HG02610 (cell line): ENCODE measurements at regions not wholly inside any gene's neighbourhood (a gene's known extent, or its start where the extent isn't known, plus 50 kb on each side); places are given as distances from the start of the nearest gene placed in this dataset.
"Not testable (repeated sequence)": the region's sequence is repeated elsewhere in the genome, so short reads cannot be mapped to it uniquely, and the experiment has no call there.

Source experiments
- ATAC-seq: cut with Tn5 transposase; IDR thresholded peaks from one replicate; pipeline ENCODE4 v1.9.1; 2021; ENCODE audit warnings: mild to moderate bottlenecking, moderate library complexity; ENCODE audit not compliant: unreplicated experiment

DNA sequence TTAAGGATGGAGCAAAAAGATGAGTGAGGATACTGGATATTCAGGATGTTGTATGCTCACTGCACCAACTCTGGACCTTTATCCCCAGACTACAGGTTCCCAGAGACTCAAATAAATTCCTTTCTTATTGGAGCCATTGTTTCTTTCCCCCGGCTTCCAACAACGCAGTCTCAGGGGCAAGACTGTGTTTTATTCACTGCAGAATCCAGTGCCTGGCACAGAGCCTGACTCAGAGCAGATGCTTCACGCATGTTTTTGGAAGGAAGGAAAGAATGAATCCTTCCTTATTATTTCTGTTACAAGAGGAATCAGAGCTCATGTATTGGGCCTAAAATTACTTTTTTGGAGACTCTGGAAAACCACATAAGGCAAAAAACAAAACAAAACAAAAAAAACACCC is 96.0 kb upstream of the VGLL4 start:
- no peak for ATAC-seq

GRCh38 chr3:11739123-11739522 is 95.4 kb upstream of the VGLL4 start:
- no peak for ATAC-seq

DNA sequence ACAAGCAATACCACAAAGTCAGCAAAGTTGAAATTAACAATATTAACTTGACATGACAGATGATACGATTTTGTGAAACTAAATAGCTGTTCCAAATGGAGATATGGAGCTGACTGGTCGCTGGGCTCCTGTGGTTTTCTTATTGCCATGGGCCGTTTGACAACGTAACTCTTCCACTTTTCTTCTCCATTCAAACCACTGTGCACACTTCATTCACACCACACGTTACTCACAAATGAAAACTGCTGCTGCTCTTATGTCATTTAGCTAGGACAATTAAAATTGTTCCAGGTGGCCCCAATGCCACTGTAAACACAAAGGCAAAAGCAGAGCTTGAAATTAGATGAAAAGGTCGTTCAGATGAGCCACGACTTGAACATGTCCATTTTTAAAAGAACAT is 94.0 kb upstream of the VGLL4 start:
- ATAC-seq = no peak

- no peak for ATAC-seq
Measured at GRCh38 chr3:11736136-11736833, 92.6 kb upstream of the VGLL4 start.

DNA sequence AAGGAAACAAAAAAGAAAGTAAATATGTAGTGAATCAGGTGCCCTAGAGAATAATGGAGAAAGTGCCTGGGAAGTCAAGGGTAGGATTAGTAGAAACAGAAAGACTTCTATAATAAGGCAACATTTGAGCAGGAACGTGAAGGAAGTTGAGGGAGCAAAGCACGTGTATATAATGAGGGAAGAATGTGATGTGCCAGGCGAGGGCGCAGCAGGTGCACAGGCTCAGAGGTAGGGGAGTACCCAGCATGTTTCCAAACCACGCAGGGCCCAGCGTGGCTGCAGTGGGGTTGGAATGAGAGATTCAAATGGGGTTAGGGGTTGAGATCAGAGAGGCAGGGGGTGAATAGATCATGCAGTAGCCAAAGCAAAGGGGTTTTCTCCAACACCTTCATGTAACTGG is 91.9 kb upstream of the VGLL4 start:
- ATAC-seq = no peak

DNA sequence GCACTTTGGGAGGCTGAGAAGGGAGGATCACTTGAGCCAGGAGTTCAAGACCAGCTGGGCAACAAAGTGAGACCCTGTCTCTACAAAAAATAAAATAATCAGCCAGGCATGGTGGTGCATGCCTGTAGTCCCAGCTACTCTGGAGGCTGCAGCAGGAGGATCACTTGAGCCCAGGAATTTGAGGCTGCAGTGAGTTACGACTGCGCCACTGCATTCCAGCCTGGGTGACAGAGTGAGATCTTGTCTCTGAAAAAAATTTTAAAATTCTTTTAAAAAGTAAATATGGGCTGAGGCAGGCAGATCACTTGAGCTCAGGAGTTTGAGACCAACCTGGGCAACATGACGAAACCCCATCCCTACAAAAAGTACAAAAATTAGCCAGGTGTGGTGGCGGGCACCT is 91.4 kb upstream of the VGLL4 start:
- ATAC-seq = not testable (repeated sequence)

GRCh38 chr3:11733914-11734313 is 90.2 kb upstream of the VGLL4 start:
- no peak for ATAC-seq

- ATAC-seq = no peak
Measured at GRCh38 chr3:11727207-11727606, 83.5 kb upstream of the VGLL4 start.

DNA sequence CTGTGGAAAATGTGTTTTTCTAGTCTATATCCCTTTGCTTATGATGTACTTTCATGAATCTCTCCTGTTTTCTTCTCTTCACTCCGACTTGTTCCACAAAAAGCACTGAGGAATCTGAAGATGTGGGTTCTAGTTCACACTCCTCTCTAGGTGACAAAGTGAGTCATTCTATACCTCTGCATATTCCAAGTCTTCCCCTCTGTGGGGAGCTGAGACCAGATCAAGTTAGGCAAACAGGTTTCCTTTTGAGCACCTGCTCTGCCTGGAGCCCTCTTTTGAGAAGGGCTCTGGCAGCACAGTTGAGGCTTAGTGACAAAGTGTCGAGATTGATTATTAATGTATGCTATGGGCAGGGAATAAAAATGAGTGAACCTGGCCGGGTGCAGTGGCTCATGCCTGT is 82.4 kb upstream of the VGLL4 start:
- ATAC-seq = no peak

GRCh38 chr3:11725340-11725641 is 81.6 kb upstream of the VGLL4 start:
- ATAC-seq = not testable (repeated sequence)

DNA sequence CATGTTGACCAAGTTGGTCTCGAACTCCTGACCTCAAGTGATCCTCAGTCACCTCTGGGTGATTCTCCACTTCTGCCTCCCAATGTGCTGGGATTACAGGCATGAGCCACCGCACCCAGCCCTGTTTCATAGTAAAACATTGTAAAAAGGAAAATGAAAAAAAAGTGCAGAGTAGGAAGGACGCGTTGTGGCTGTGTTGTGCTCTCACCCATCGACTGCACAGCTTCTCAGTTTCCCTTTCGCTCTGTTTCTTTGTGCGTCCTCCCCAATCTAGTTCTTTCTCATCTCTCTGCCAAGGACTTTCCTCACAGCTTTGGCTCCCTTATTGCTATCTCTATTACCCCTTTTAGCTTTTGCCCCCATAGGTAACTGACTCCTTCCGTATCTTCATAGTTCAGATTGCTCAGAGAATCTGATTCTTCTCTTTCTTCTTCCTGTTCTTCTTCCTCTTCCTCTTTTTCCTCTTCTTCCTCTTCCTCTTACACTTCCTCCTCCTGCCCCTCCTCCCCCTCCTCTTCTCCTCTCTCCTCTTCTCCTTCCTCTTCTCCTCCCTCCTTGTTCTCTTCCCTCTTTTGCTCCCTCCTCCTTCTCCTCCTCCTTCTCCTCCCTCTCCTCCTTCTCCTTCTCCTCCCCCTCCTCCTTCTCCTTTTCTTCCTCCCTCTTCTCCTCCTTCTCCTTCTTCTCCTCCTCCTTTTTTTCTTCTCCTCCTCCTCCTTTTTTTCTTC is 81.1 kb upstream of the VGLL4 start:
- ATAC-seq = no peak

GRCh38 chr3:11721479-11721878 is 77.8 kb upstream of the VGLL4 start:
- ATAC-seq = no peak

DNA sequence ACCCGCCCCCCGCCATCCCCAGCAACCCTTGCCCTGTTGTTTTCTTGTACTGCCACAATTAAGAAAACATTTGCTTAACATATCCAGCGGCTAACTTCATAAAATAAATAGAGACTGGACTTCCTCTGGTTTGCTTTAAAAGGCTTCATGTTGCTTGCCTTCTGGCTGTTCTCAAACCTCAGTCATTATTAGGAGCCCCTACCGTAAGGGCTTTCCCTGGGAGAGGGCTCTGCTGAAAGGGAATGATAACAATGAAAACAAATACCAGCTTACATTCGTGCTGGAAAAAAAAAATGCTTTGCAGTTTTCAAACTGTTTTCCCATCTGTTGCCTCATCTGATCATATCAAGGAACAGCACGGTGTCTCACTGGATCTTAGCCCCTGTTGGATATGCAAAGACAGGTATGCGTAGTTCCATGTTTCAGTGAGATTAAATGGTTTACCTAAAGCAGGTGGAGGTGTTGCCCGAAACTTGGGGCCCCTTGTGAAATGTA is 77.2 kb upstream of the VGLL4 start:
- no peak for ATAC-seq

DNA sequence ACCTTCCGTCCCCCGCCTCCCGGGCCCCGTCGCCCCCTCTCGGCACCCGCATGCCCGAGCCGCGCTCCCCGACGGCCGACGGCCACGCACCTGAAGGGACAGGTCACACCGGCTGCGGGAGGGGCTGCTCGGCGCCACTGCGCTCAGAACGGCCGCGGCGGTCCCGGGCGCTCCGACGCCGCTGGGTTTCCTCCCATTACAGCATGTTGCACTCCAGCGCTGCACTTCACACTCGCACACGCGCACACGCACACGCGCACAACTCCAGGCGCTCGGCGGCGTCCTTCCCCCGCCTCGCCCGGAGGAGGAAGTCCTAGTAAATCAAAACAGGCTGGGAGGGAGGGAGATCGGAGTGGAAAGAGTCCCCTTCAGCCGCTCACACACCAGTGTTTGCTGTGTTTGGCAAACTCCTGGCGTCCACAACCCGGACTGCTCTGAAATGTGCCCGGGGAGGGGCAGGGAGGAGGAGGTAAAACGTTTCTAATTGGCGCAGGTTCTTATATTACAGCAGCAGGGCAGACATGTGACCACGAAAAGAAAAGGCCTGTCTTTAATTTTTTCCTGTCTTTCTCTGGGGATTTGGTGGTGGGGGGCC is 76.7 kb upstream of the VGLL4 start:
- no peak for ATAC-seq

DNA sequence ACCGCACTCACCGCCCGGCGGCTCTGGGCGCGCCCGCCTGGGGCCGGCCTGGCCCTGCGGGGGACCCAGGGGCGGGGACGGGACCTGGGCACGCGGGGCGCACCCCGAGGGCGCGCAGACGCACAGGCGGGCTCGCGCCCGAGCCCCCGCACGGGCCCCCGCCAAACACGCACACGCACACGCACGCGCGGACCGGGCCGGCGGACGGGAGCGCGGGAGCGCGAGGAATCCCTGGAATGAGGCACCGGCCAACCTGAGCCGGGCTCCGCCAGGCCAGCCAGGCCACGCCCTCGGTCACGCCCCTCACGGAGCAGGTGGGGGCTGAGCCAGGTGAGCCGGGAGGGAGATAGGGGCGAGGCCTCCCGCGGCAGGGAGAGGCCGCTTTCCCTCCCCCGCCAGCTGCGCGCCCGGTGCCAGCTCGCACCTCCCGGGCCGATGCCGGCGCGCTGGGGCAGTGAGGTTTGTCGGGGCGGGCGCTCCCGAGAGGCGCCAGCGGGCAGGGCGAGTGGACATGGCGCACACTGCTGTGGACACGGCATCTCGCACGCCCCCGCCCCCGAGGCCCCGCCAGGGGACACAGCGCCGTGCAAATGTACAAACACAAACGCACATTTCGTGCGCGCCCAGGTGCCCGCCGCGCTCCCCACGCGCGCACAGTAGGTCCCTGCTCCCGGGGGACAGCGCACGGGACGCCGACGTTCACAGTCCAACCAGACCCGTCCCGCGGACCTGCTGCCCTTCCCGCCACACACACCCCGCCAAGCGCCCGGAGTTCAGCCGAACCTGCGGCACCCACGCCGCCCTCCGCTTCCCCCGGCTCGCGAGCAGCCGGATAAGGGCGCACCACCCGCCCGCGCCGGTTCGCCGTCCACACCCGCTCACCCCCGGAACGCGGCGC is 75.9 kb upstream of the VGLL4 start:
- ATAC-seq = peak; percentile 51

DNA sequence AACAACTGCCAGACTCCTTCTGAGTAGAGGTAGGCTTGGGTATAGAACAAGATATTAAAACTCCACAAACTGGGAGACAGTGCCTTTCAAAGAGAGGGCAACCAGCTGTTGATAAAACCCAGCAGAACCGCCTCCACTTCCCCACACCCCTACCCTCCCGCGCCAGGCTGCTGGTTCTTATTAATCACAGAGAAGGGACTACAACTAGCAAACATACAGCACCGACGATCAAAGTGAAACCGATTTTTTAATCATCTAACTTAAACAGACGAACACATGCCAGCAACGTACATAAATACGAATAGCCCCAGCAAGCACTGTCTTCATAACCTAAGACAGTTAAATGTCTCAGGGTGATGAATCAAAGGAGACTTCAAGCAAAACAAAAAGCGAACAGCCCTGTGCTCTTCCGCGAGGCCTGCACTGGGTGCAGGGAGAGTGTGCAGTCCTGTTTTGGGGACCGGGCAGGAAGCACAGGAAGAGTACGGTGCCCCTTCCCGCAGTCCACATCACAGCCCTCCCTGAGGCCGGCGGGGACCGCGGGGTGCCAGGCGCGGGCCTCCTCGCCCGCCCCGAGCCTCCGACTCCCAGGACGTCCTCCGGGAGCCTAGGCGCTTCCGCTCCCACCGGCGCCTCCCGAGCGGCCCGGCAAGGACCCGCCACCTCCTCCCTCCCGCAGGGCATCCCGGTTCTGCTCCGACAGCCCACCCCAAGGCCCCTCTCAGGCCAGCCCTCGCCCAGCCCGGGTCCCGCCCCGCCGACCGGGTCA is 75.1 kb upstream of the VGLL4 start:
- peak; percentile 31 for ATAC-seq

DNA sequence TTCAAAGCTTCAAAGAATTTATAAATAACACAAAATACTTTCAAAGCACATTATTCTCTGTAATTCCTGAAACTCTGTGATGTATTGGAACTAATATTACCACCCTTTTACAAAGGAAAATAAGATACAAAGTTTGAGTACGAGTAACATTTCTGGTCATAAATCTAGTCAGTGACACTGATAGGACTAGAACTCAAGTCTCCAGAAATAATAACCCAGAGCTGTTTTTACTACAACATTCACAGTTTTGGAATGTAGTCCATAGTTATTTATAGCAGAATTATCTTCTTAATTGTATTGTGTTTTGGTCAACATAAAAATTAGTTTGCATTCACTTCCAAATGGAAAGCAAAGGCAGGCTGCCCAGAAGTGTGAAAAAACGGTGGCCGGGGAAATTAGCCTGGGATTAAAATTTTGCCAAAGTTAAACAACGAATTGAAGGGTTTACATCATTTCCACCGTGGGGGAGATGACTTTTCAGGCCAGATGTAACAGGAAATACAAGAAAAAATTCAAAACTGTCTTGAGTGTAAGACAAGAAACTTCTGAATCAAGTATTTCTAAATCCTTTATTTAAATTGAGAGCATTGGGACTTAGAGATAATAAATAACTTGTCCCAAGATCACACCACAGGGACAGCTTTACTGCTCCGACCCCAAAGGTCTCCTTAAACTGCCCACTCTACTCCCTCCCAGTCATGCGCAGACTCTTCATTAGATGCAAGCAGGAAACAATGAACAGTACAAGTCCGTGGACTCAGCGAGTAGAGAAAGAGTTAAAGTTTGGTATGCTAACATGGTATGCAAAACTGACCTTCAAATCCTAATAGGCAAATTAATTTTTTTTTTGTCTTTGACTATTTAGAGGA is 74.3 kb upstream of the VGLL4 start:
- no peak for ATAC-seq

GRCh38 chr3:11717301-11717700 is 73.6 kb upstream of the VGLL4 start:
- no peak for ATAC-seq

- no peak for ATAC-seq
Measured at GRCh38 chr3:11716573-11717290, 73.0 kb upstream of the VGLL4 start.
